ENCODE measurements at regions not wholly inside any gene's neighbourhood (a gene's known extent, or its start where the extent isn't known, plus 50 kb on each side); places are given as distances from the start of the nearest gene placed in this dataset.

DNA sequence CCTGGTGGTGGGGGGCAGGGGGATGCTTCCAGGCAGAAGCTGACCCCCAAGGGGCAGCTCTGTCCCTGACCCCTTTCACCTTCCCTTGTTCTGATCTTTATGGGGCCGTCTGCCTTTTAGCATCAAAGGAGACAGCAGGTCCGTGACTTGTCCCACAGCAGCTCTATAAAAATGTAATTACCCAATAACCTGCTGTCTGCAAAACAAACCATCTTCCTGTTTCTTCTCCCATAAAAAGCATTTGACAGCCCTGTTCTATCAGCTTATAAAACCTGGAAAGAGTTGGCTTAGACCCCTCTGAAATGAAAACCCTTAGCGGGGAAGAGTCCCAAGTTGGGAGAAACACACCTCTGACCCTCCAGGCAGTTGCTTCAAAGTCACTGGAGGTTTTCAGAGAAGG is 416.9 kb downstream of the MED13L start:
- WGBS, 2 donors = 80 to 83% methylated on average over 3 of the region's 3 CpGs
- intact Hi-C loops (cut with DNase I) = no loop called here
- no peak for DNase-seq
- Histone ChIP-seq H3K27me3 (no peaks in the 10 kb centered on the region), H3K27ac (no peak overlapping the region), H3K4me3 (replicated peaks in 1 of 3) (no peak overlapping the region), H3K4me1 (peaks cover 0 to 6% of the 10 kb centered on the region in 2 donors), H3K9me3 (no peaks in the 10 kb centered on the region), H3K36me3 (no peaks in the 10 kb centered on the region)
- no peak for TF ChIP-seq POLR2A (IDR thresholded peaks at IDR 0.05)
- TF ChIP-seq, protein P1, sequence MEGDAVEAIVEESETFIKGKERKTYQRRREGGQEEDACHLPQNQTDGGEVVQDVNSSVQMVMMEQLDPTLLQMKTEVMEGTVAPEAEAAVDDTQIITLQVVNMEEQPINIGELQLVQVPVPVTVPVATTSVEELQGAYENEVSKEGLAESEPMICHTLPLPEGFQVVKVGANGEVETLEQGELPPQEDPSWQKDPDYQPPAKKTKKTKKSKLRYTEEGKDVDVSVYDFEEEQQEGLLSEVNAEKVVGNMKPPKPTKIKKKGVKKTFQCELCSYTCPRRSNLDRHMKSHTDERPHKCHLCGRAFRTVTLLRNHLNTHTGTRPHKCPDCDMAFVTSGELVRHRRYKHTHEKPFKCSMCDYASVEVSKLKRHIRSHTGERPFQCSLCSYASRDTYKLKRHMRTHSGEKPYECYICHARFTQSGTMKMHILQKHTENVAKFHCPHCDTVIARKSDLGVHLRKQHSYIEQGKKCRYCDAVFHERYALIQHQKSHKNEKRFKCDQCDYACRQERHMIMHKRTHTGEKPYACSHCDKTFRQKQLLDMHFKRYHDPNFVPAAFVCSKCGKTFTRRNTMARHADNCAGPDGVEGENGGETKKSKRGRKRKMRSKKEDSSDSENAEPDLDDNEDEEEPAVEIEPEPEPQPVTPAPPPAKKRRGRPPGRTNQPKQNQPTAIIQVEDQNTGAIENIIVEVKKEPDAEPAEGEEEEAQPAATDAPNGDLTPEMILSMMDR (IDR thresholded peaks at IDR 0.05) = no peak

DNA sequence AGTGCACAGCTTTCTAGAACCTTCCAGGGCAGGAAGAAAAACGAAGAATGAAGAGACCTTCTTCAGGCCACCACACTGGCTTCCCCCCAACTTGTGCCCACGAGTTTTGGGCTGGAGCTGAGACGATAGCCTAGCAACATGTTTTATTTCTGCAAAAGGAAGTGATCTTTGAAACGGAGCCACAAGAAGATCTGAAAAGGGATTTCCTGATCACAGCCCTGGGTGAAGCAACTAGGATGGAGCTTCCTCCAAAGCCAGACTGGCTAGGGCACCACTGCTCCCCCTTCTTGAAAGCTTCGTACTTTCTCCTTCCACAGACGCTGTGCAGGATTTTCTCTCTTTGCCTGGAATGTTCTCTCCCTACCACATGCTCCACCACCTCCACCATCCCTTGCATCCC is 418.3 kb downstream of the MED13L start:
- Histone ChIP-seq H3K9me3 (no peaks in the 10 kb centered on the region), H3K4me1 (no peaks in the 10 kb centered on the region), H3K27ac (no peak overlapping the region), H3K36me3 (no peaks in the 10 kb centered on the region), H3K27me3 (no peaks in the 10 kb centered on the region), H3K4me3 (replicated peaks in 1 of 3) (no peak overlapping the region)
- intact Hi-C loops (cut with DNase I) = no loop called here
- no peak for TF ChIP-seq POLR2A (IDR thresholded peaks at IDR 0.05)
- TF ChIP-seq, protein P1 (IDR thresholded peaks at IDR 0.05) = no peak
- WGBS, 2 donors = 60 to 62% methylated on average over 6 of the region's 6 CpGs
- no peak for DNase-seq

GRCh38 chr12:115857923-115858322 is 419.6 kb downstream of the MED13L start:
- H3K4me3 ChIP-seq (replicated peaks in 1 of 3) = no peak overlapping the region
- H3K27me3 ChIP-seq = no peaks in the 10 kb centered on the region
- 87 to 88% methylated on average over 3 of the region's 3 CpGs for WGBS, 2 donors
- H3K36me3 ChIP-seq = no peaks in the 10 kb centered on the region
- H3K9me3 ChIP-seq = no peaks in the 10 kb centered on the region
- H3K4me1 ChIP-seq = no peaks in the 10 kb centered on the region
- intact Hi-C loops (cut with DNase I) = no loop called here
- no peak for TF ChIP-seq POLR2A (IDR thresholded peaks at IDR 0.05)
- TF ChIP-seq, protein P1 (IDR thresholded peaks at IDR 0.05) = no peak
- no peak overlapping the region for H3K27ac ChIP-seq
- no peak for DNase-seq

DNA sequence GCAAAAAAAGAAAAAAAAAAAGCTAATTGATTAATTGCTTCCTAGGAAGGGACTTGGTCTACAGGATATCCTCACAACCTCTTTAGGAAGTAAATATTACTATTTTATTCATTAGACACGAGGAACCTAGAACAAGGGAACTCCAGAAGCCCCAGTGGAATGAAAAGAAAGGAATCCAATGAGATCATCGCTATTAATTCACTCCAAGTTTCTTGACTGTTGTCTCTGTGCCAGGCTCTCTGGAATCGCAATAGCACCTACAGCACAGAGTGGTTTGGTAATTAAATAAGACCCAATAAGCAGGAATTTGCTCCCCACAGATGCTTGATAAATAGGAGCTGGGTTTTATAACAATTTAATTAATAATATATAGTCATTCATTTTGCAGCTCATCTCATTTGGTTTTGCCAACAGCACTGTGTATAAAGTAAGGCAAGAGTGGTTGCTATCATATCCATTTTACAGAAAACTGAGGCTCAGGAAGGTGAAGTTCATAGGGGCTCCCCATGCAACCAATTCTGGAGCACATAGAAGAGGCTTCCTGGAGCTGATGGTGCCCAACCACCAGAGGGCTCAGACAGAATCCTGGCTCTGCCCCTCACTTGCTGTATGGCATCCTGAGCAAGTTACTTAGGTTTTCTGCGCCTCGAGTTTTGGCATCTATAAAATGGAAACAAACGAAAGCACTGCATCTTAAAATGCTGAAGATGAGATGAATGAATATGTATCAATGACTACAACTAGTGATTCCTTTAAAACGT is 420.2 kb downstream of the MED13L start:
- no peak for TF ChIP-seq POLR2A (IDR thresholded peaks at IDR 0.05)
- TF ChIP-seq, protein P1 (IDR thresholded peaks at IDR 0.05) = no peak
- Histone ChIP-seq H3K27me3 (no peaks in the 10 kb centered on the region), H3K4me1 (no peaks in the 10 kb centered on the region), H3K4me3 (replicated peaks in 1 of 3) (no peak overlapping the region), H3K27ac (no peak overlapping the region), H3K9me3 (no peaks in the 10 kb centered on the region), H3K36me3 (no peaks in the 10 kb centered on the region)
- no peak for DNase-seq
- WGBS, 2 donors = 72 to 77% methylated on average over 7 of the region's 7 CpGs
- intact Hi-C loops (cut with DNase I) = no loop called here

GRCh38 chr12:115852054-115852453 is 425.4 kb downstream of the MED13L start:
- no peak overlapping the region for H3K4me3 ChIP-seq (replicated peaks in 1 of 3)
- DNase-seq = no peak
- no peaks in the 10 kb centered on the region for H3K9me3 ChIP-seq
- H3K27ac ChIP-seq = no peak overlapping the region
- no peaks in the 10 kb centered on the region for H3K36me3 ChIP-seq
- intact Hi-C loops (cut with DNase I) = no loop called here
- no peaks in the 10 kb centered on the region for H3K4me1 ChIP-seq
- TF ChIP-seq, protein P1 (IDR thresholded peaks at IDR 0.05) = no peak
- TF ChIP-seq POLR2A (IDR thresholded peaks at IDR 0.05) = no peak
- 91 to 98% methylated on average over 1 of the region's 1 CpG for WGBS, 2 donors
- H3K27me3 ChIP-seq = no peaks in the 10 kb centered on the region

All from thyroid gland (tissue), 4 donors.